ENCODE measurements at regions not wholly inside any gene's neighbourhood (a gene's known extent, or its start where the extent isn't known, plus 50 kb on each side); places are given as distances from the start of the nearest gene placed in this dataset.
"Not testable (repeated sequence)": the region's sequence is repeated elsewhere in the genome, so short reads cannot be mapped to it uniquely, and the experiment has no call there.

DNA sequence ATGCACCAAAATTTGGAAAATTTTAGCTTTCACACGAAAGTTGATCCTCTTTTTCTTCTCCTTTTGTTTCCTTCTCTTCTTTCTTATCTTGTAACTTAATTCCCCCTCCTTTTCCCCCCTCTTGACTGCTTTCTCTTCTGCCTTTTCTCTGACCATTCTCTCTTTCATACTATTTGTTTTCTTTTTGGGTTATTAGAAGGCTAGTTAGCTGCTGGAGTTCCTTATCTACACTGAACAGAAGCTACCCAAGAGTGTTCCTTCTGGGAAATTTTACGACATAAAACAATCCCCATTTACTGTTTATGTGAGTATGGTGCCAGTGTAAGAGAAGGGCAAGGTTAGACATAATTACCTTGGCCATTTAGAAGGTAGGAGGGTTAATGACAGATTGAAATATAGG is 218.4 kb upstream of the DTNA start:
- no peak for DNase-seq

DNA sequence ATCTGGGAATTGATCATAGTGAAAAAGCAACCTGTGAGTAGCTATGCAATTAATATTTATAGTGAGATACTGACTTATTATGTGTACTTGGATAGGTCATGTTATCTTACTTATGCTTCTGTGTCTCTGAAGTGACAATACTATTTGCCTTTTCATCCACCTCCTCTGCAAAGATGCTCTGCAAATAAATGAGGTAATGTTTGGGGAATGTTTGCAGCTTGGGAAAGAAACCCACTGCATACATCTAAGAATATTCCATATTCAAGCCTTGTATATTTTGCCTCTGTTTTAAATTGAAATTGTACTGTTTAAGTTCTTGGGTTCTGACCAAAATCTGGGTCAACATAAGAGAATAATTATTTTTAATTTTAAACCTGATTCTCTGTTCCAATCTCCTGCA is 217.4 kb upstream of the DTNA start:
- DNase-seq: peak; percentile 12

DNA sequence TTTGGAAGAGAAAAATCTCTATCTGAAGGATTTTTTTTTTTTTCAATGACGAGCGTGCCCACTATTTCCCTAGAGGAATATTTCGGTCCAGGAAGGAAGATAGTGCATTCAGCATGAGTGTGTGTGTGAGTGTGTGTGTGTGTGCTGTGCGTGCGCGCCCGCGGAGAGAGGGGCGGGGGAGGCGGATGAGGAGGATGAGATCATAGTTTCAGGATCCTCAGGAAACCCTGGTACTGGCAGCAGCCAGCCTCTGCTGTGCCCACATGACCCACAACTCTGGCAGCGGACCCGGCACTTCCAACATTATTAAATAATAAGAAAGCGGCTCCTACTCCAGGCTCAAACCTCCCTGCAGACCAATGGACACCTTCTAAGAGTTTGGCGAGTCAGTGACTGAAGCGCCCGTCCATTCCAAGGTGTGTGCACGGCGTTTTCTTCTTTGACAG is 217.0 kb upstream of the DTNA start:
- DNase-seq: peak; percentile 70

DNA sequence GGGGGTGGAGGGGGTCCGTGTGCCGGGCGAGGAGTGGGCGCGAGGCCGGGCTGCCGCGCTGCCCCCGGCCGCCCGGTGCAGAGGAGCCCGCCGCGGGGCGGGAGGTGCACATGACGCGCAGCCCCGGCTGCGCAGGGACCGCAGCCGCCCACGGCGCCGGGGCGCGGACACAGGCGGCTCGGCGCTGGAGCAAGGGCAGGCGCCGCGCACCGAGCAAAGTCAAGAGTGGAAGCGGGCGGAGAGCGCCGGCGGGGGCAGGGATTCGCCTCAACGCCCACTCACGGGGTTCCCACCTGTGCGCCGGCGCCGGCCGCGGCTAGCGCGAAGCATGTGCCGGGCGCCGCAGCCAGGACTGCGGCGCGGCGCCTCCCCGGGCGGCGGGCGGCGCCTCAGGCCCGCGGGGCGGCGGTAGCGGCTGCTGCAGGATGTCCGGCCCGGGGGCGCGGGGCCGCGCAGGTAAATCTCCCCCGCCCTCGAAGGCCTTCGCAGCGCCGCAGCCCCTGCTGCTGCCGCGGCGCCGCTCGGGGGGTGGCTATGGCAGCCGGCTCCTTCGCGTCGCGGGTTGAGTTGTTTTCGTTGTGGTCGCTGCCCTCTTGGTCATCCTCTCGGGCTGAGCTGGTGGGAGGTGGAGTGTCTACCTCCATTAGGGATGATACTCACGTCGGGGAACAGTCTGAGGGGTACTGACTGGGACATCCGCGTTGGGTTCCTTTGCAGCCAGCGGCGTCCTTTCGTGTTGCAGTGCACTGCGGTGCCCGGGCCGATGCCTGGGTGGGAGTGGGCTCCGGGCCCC is 216.3 kb upstream of the DTNA start:
- DNase-seq: no peak

DNA sequence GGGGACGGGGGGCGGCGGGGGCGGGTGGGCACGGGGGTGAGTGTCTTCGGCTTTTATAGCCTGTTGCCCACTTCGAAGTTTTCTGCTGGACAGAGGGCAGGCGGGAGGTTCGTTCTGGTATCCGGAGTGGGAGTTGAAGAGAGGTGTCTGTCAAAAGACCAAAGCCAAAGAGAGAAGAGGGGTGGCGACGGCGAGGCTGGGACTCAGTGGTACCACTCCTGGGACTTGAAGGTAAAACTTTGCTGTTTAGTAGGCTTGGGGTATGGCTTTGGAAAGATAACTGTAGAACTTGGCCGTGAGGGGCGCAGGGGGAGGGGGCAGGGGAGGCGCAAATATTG is 215.8 kb upstream of the DTNA start:
- no peak for DNase-seq

DNA sequence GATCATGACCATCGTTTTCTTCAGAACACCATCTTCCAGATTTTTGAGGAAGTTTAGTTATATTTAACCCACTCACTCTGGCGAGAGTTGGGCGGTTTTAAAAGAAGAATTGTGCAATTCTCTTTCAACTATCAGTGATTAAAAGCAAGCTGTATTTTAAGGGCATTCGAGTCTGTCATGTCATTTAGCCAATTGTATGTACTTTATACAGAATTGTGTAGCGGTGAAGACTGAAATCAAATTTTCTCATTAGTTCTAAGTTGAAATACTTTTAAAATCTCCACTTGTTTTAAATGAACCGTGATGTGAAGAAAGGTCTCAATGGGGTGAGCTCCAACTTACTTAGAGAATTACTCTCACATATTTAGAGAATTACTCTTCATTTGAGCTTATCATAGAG is 214.6 kb upstream of the DTNA start:
- no peak for DNase-seq

DNA sequence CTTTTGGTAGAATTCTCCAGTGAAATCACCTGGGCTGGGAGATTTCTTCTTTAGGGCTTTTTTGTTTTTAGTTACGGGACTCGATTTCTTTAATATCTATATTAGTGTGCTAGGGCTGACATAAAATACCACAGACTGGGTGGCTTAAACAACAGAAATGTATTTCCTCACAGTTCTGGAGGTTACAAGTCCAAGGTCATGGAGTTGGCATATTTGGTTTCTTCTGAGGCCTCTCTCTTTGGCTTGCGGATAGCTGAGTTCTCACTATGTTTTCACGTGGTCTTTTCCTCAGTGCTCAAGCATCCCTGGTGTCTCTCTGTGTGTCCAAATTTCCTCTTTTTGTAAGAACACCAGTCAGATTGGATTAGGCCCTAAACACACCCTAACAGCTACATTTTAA is 208.5 kb upstream of the DTNA start:
- no peak for DNase-seq

DNA sequence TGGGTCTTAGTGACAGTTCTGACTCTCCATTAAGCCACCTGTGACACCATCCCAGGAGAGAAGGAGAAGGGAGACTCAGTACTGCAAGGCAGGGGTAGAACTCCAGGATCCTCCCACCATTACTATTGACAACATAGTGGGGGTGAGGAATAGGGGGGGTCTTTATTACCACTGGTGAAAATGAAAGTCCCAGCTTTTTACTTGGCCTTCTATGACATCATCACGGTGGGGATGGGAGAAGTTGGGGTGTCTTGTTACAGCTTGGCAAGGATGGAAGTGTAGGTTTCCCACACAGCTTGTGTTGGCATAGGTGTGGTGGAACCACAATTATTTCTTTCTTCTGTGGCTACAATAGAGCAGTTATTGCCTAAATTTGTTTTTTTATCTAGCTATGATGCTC is 203.9 kb upstream of the DTNA start:
- DNase-seq: no peak

DNA sequence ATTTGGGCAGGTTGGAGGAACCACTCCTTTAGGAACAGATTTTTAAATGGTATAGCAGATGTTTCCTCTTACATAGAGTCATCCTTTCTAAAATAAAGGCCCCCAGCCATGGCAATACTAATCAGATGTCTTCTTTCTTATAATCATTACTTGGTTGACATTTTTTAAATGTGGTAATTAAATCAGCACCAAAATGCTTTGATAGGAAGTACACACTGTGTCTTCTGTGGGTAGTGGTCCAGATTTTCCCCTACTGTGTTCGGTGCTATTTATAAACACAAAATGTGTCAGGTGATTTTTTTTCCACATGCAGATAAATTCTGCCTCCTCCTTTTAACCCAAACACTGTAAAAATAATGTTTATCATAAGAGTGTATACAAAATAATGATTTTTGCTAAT is 200.9 kb upstream of the DTNA start:
- DNase-seq: no peak

DNA sequence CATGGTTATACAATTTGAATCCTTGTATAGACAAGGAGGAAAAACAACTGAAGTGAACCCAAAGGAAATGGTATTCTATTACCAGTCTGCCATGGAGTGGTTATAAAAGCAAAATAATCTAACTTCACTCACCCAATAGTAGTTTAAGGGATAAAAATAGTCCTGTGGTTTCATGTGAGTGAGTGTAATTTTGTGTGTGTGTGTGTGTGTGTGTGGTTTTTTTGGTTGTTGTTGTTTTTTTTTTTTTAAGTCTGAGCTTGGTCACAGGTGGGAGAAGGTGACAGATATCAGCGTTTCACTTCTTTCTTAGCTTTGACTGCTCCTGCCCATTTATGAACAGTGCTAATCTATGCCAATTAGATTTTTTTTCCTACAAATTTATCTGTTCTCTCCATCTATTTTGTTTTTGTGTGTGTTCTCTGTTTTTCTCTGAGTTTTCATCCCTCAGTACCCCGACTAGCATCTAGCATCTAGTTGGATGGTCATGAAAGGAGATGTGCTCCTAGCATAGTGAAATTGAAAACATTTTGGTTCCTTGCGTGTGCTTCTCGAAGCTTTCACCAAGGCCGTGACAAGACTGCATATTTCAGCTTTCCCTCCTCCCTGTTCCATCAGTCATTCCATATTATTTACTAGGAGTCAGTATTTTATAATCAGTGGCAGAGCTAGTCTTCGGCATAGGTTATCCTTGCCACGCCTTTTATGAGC is 200.1 kb upstream of the DTNA start:
- no peak for DNase-seq

DNA sequence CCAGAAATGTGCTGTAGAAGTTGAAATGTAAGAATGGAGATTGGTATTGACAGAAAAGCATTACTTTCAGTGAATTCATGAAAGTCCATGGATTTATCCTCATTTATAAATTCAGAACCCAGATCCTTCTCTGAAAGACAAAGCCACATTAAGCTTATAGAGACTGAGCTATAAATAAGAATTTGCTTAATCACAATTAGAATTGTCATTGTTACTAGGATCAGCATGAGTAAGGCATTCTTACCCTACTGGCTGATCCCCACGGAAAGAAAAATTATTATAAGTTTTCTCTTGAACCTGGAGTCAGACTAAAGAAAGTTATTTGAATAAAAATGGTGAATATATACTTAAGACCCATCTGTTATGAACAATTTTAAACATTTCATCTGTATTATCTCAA is 199.2 kb upstream of the DTNA start:
- DNase-seq: no peak

DNA sequence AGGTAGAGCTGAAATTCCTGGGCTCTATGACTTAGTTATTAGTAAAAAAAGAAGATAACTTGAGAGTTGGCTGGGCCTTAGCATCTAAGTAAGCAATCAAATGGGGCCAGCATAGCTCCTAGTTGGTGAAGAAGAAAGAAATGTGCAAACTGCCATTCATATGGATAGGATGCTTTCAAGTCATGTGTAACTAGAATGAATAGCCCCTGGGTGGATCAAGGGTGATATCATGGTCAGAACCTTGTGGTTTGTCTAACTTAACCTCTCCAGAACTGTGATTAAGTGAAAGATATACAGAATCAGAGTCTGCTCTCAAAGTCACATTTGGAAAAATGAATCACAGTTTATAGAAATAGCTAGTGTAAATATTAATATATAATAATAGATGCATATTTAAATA is 198.7 kb upstream of the DTNA start:
- DNase-seq: no peak

DNA sequence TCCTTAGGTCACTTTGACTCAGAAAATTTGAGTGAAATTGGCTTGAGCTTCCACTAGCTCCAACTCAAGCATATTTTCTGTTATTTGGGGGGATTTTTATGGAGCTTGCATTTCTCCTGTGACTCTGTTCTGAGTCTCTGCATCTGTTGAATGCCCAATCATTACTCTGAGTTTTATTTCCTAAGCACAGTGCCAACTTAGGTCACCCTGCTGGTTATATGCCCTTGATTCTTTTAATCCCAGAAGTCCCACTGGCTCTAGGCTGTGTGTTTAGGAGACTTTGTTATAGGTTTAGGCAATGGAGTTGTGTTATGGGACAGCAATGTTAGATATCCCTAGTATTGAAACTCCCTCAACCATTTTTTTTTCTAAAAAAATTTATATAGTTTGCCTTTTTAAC is 198.2 kb upstream of the DTNA start:
- DNase-seq: no peak

DNA sequence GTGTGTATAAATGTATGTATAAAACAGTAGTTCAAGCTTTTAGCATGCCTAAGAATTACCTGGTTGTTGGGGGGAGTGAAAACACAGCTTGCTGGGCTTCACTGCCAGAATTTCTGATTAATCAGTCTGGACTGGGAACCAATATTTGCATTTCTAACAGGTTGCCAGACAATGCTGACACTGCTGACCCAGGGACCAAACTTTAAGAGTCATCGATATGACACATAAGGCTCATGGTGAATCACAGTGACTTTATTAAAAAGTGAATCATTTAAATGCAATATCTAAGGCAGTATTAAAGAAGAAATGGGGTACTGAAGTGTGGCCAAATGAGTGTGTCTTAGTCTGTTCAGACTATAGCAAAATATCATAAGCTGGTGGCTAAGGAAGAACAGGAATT is 195.9 kb upstream of the DTNA start:
- DNase-seq: no peak

DNA sequence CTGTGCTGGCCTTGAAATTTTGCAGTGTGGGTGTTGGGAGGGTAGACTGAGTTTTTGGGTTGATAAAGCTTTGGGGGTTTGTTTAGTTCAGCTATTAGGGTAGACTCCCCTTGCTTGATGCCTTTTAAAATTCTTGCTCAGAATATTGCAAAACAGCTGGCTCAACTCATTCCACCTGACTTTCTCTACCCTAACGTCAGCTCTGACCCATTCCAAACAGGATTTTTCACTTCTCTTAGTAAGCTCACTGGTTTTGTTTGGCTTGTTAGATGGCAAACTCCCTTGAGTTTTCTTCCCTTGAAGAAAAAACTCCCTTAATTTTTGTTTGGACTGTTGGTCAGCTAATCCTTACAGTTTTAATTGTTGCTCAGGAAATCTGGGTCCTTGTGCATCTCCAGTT is 195.1 kb upstream of the DTNA start:
- no peak for DNase-seq

DNA sequence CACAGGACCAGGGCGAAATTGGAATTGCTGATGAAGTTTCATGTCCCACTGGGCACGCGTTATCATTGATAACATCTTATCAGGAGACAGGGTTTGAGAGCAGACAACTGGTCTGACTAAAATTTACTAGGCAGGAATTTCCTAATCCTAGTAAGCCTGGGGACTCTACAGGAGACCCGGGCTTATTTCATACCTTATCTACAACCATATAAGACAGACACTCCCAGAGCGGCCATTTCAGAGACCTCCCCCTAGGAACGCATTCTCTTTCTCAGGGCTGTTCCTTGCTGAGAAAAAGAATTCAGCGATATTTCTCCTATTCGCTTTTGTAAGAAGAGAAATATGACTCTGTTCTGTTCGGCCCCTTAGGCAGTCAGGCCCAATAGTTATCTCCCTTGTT is 193.7 kb upstream of the DTNA start:
- DNase-seq: not testable (repeated sequence)

DNA sequence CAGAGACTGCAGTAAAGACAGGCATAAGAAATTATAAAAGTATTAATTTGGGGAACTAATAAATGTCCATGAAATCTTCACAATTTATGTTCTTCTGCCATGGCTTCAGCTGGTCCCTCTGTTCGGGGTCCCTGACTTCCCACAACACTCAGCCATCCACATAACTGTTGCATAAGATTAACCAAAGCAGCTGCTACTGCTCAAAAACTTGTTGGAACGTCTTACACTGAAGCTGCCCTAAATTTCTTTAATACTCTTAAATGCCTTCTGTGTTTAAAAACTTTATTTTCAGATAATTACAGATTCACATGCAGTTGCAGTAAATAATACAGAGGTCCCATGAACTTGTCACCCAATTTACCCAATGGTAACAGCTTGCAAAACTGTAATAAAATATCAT is 193.1 kb upstream of the DTNA start:
- DNase-seq: not testable (repeated sequence)

DNA sequence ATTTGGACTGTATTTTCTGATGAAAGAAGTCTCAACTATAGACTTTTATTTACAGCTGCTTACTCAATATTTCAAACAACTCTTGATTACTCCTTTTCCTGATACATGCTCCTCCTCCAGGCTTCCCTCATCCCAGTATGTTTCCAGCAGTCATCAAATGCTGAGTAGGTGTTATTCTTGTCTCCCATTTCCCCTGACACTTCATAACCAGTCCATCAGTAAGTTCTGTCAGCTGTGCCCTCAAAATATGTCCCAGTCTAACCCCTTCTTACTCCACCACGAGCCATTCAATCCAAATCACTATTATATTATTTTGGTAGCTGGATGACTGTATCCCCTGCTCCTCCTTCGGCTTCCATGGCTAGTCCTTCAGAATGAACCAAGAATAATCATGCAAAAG is 189.1 kb upstream of the DTNA start:
- DNase-seq: no peak

DNA sequence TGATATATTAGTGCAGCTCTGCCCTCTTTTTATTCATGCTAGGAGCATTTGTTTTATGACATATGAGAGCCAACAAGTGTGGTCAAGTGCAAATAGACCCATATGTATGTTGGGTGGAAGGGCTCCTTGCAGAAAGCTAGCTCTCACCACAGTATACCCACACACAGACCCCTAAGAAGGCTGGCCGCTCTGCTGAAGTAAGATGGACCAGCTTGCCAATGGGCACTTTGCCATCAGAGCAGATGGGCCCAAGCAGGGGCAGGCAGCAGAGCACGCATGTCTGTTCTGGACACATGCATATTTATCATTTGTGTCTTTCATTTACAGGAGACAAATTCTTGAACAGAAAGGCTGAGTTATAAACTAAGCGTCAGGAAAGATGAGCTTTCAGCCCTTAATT is 187.5 kb upstream of the DTNA start:
- DNase-seq: peak; percentile 19

DNA sequence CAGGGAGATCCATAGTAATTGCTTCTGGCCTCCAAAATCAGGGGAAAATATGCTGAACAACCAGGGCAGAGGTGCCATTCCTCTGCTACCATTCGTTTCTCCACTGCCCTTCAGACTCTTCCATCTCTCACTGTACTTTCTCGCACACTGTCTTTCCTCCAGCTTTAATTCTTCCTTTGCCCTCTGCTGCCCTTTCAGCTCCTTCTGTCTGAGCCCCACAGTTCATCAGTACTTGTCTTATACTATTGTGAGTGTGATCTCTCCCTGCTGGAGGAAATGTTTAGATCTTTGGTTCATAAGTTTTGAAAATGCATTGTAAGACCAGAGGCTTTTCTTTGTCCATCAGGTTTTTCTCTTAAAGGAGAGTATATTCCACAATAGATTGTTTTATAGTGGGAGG is 184.9 kb upstream of the DTNA start:
- no peak for DNase-seq

DNA sequence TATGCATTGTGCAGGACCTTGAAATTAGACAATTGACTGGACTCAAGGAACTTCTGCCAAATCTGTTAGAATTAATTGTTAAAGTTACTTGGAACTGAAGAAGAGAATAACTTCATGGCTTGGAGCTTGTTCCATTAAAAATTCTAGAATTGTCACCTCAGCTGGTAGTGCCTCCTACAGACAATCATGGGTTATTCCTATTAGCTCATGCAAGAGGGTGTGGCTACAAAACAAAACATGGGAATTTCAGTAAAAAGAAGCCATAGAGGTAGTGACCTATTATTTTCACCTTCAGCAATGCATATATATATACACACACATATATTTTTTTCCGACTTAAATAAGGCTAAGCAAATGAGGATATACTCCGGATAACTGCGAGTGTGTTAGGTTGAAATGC is 181.9 kb upstream of the DTNA start:
- DNase-seq: no peak

DNA sequence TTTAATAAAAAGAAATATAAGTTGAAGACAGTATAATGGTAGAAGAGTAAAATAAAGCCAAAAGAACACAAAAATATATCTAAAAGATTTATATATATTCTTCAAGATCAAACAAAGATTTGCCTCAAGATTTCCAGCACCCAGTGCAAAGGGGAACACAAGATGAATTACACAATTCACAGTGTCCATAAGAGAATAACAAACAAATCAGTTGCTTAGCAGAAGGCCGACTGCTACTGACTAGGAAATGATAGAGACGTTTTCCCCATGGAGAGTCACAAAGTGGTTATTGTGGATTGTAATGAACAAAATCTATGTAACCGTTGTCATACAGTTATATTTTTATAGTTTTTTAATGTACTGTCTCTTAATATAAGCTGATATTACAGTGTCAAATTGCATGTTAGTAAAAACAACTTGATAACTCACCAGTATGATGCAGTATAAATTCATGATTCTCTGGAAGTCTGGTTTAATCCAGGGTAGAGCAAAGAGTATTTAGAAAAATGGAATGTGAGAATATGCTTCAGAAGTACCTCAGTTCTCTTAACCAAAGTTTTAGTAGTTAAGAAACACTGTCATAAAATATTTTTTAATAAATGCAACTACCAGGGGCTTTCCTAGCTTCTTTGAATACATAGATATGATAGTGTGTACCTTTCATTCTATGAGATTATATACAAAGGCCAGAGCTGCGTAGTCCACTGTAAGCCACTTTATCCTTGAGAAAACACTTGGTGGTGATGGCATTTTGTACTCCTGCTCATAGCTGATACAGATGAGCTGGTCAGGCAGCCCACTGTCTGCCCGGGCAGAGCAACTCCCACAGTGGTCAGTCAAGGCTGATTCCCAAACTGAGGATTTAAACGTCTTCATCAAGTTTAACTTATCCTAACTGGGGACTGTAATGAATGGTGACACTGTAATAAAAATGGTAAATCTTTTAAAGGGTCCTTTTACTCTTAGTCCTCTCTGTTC is 180.5 kb upstream of the DTNA start:
- no peak for DNase-seq

DNA sequence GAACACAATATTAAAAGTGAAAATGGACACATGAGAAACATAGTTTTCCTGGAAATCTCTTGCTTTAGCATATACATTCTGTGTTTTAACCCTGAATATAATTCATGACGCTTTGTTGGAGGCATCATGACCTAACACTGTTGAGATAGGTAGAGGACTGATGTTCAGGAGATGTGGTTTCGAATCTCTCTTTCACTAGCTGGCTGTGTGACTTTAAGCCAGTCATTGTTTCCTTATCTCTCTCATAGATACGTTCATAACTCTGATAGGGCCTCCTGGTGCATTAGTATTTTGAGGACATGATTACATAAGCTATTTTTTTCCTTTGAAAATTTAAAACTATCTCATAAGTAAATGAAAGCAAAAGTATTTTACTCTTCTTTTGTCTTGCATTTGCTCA is 179.0 kb upstream of the DTNA start:
- DNase-seq: no peak

DNA sequence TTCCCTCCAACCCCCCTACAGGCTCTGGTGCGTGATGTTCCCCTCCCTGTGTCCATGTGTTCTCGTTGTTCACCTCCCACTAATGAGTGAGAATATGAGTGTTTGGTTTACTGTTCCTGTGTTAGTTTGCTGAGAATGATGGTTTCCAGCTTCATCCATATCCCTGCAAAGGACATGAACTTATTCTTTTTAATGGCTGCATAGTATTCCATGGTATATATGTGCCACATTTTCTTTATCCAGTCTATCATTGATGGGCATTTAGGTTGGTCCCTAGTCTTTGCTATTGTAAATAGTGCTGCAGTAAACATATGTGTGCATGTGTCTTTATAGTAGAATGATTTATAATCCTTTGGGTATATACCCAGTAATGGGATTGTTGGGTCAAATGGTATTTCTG is 175.5 kb upstream of the DTNA start:
- not testable (repeated sequence) for DNase-seq

Measured in NCI-H1694 treated with DMSO at 0.1 percent for 48 hours (cell line).